ENCODE measurements at regions not wholly inside any gene's neighbourhood (a gene's known extent, or its start where the extent isn't known, plus 50 kb on each side); places are given as distances from the start of the nearest gene placed in this dataset.

DNA sequence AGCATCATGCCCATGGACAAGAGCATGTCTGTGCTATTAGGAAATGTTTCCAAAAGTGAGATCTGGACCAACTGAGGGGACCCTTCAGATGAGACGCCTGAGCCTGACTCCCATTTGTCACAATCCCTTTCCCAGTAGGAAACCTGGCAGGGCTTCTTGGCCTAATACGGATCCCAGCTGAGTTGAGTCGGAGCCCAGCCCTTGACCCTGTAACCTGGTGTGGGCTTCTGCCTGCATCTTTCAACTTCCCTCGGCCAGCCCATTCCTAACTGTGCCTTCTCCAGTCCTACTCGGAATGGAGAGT is 148.3 kb downstream of the IRX2 start:
- DNase-seq (ENCODE audit: low read depth in 2 of 2) = no peak

GRCh38 chr5:2602451-2603271 is 148.8 kb downstream of the IRX2 start:
- DNase-seq (ENCODE audit: low read depth in 2 of 2) = no peak

DNA sequence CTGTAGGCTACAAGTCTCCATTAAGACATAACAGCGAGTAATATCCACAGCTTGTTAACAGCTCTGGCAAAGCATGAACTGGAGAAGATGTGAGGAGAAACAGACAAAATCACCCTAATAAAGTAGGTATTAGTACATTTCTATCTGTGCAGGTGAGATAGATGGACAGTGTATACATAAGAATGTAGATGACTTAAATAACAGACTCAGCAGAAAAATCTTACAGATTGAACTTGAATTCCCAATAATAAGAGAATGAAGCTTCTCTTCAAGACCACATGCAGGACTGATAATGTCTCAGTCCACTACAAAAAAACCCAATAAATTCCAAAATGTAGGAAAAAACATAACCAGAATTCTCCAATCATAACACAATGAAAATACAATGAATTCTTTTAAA is 153.0 kb downstream of the IRX2 start:
- DNase-seq (ENCODE audit: low read depth in 2 of 2) = no peak

GRCh38 chr5:2594701-2595100 is 156.8 kb downstream of the IRX2 start:
- no peak for DNase-seq (ENCODE audit: low read depth in 2 of 2)

GRCh38 chr5:2592766-2593165 is 158.7 kb downstream of the IRX2 start:
- no peak for DNase-seq (ENCODE audit: low read depth in 2 of 2)

DNA sequence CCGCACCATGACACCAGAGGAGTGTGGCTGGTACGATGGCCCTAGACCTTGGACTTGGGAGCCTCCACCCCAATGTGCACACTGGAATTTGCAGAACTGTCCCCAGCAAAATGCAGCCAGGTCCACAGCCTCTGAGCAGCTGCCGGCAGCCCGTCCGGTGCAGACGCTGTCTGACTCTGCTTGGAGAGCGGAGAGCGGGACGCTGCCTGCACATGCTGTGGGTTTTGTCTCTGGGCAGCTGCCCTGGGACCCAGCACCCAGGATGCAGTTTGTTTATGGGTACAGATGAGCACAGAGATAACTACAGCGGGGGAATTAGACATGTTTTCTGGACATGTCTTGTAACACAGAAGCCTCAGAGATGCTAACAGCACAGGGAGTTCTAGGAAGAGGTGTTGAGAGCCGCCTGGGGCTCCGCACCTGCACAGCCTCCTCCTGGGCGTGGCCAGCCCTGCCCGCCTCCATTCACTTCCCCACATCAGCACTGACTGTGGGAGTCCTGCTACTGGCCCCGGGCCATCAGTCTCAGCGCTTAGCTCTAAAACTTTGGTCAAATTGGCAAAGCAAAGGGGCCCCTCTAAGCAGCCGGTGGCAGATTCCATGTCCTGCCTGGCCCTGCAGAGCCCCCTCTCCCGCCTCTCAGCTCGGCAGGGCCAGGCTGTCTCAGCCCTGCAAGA is 159.6 kb downstream of the IRX2 start:
- no peak for DNase-seq (ENCODE audit: low read depth in 2 of 2)

DNA sequence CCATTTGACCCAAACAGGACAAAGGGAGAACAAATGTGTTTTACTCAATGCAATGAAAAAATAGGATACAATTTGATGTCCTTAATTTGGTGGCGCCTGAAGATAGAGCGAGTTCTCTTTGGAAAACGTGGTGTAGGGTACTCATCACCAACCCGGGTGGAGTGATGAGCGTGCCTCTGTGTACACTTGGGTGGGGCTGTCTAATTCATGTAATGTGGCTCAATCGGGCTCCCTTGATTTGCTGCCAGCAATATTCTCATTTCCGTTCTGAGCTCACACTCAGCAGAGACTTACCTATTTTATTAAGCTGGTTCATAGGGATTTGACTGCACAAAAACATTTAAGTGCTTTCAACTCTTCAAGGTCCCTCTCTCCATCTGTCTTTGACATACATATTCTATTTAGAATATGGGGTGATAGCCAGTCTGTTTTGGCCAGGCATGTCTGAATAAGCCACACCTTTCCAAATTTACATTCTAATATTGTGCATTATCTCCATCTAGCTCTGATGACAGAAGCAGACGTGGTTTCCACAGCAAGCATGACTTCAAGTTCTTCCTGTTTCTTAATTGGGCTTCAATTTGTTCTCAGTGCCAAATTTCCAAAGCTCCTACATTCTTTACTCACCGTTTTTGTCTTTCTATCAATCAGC is 162.5 kb downstream of the IRX2 start:
- no peak for DNase-seq (ENCODE audit: low read depth in 2 of 2)

DNA sequence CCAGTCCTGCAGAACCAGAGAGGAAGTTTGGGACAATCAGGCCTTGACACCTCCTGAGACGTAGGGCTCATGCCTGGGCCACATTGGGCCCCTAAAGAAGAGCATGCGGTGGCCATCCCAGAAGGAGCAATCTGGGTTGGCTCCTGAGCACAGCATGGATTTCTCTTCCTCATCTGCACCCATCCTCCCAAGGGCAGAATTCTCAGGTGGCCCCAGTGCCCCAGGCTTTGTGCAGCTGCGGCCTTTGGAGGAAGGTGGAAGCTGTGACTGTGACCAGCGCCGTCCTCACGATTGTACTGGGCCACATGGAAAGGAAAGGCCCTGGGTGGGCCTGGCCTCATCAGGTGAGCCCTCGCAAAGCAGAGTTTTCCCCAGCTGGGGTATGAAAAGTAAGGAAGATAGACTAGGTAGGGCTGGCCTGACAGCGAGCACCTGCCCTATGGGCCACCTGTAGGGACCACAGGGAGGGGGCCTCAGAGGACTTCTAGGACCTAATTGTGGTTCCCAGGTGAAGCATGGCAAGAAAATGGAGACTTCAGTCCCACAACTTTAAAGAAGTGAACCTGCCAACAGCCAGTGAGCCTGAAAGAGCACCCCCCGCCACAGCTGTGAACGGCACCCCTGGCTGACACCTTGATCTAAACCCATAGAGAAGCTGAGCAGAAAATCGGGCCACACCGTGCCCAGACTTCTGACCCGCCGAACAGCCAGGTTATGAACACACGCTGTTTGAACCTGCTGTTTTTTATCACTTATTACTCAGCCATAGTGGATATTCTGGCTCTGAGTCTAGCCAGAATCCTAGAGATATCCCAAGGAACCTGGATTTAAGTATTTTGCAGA is 164.1 kb downstream of the IRX2 start:
- no peak for DNase-seq (ENCODE audit: low read depth in 2 of 2)

DNA sequence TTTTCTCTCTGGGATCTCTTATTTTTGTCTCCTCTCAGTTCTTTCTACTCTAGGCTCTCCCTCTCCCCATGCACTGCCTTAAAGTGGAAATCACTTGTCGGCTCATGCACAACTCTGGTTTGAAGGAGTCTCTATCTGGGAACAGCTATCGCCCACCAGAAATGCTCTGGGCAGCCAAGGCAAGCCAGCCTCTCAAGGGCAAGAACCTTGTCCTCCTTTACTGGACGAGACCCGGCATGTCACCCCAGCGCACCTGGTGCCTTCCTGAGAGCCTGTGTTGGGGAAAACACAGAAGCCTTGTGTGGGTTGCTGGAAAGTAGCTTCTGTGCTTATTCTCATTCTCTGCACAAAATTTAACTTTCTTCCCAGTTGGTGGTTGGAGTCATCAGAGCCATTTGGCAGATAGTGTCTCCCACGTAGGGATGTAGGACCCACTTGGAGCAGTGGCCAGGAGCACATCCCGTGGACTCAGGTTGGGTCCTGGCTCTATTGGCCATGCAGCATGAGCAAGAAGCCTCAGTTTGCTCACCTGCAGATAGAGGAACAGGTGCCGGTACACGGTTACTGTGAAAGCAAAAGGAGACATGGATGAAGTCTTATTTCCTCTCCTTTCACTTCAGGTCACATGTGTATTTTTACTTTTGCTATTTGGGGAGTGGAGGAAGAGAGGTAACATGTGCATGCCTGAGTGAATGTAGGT is 165.3 kb downstream of the IRX2 start:
- DNase-seq (ENCODE audit: low read depth in 2 of 2) = no peak

GRCh38 chr5:2584579-2585269 is 166.8 kb downstream of the IRX2 start:
- no peak for DNase-seq (ENCODE audit: low read depth in 2 of 2)

DNA sequence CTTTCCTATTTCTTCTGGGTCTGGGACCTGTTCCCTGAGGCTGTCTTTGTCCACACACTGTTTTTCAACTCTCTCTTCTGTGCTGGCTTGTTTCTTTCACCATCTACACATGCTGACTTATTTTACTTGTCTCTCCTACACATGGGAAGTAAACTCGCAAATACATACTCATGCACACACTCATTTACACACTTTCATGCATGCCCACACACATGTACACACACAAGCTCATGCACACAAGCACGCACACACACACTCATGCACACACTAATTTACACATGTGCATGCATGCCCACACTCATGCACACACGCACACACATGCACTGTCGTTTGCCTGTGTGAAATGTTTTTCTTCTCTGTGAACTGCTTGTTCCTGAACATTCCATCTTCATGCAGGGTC is 169.0 kb downstream of the IRX2 start:
- no peak for DNase-seq (ENCODE audit: low read depth in 2 of 2)

GRCh38 chr5:2582106-2582505 is 169.4 kb downstream of the IRX2 start:
- no peak for DNase-seq (ENCODE audit: low read depth in 2 of 2)

DNA sequence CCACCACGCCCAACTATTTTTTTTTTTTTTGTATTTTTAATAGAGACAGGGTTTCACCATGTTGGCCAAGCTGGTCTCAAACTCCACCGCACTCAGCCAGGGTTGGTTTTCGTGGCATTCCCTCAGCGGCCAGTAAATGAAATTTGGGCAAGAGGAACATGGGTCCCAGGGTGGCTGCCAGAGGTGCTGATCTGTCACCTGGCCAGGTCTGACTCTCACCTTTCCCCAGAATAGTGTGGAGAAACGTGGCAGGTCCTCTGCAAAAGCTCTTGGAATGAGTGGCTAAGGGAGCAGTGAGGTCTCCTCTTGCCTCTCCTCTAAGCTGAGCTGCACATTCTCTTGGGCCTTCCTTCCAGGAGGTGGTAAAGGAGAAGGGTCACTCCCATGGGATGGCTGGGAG is 170.1 kb downstream of the IRX2 start:
- DNase-seq (ENCODE audit: low read depth in 2 of 2) = no peak

DNA sequence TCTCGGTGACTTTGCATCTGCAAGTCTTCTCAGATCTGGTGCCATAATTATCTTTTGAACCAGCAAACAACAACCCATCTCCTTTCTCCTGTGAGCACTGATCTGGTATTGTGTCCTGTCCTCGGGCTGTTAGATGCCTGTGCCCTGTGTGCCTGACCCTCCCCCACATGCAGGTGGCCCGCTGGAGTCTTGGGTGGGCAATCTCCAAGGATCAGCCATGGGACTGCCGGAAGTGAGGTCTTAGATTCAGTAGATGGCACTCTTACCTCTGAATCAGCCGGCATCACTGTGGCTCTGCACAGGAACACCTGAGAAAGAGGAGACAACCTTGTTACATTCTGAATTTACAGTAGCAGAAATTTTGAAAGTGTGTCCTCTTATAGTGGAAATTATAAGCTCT is 172.4 kb downstream of the IRX2 start:
- DNase-seq (ENCODE audit: low read depth in 2 of 2) = no peak

GRCh38 chr5:2577312-2578036 is 174.0 kb downstream of the IRX2 start:
- no peak for DNase-seq (ENCODE audit: low read depth in 2 of 2)

DNA sequence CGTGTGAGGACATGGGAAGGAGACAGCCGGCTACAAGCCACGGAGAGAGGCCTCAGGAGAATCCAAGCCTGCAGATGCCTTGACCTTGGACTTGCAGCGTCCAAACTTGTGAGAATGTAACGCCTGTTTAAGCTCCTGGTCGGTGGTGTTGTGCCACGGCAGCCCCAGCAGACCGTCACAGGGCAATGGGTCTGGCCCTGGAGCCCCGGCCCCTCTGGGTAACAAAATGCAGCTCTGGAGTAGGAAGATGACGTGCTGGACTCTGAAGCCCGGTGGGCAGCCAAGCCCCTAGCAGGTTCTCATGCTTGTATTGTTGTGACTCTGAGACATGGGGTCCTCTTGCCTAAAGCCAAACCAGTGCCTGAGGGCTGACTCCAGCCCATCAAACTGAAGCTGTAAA is 174.7 kb downstream of the IRX2 start:
- no peak for DNase-seq (ENCODE audit: low read depth in 2 of 2)

- DNase-seq (ENCODE audit: low read depth in 2 of 2) = no peak
These were observed 175.6 kb downstream of the IRX2 start for GRCh38 chr5:2575871-2576270.

DNA sequence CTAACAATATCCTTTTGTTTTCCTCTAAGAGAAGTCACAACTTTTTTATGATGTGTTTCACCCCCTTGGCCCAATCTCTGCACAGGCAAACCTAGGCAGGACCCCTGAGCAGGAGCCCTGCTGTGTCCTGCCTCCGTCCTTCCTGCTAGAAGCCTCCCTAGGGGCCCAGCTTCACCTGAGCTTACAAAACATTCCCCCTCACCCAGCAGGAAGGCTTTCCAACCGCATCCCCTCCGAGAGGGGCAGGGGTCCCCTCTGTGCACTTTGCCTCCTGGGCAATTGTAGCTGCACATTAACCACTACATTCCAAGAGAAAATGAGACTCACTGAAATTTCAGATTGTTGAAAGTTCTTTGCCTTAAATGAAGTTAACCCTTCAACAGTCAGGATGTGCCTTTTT is 176.2 kb downstream of the IRX2 start:
- no peak for DNase-seq (ENCODE audit: low read depth in 2 of 2)

DNA sequence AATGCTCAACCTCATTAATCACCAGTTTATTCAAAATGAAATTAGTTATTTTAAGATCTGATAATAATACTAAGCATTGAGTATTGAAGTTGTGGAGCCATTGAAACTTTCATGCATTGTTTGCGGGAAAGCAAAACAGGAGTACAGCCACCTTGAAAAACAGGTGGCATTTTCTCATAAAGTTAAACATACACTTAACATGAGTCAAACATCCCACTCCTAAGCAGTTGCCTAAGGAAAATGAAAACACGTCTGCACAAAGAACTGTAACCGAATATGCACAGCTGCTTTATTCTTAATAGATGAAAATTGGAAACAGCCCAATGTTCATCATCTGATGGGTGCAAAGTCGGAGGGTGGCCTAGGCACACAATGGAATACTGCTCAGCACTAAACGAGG is 177.3 kb downstream of the IRX2 start:
- DNase-seq (ENCODE audit: low read depth in 2 of 2) = no peak

DNA sequence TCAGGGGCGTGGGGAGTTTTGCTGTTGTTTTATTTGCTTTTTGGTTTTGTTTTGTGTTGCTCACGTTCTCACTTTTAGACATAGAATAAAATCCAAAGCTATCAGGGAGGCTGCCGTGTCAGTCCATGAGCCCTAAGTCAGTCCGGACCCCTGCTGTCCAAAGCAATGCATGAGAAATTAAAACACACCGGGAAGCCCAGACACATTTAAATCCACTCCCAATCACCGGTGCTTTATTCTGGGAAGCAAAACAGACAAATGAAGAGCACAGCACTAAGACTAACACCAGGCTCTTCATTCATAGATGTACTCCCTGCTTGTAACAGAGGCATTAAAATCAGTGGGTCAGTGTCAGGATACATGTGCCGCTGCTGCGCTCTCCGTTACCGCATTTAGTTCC is 180.9 kb downstream of the IRX2 start:
- no peak for DNase-seq (ENCODE audit: low read depth in 2 of 2)
